Epidermal melanocyte (primary cell): ENCODE measurements at regions not wholly inside any gene's neighbourhood (a gene's known extent, or its start where the extent isn't known, plus 50 kb on each side); places are given as distances from the start of the nearest gene placed in this dataset.

Experiments used
- DNase-seq: peaks from one replicate; pipeline ENCODE4 v3.0.0; 2011; ENCODE audit warnings: low spot score; ENCODE audit not compliant: insufficient read length

GRCh38 chr10:4351723-4352413 lies 474.1 kb upstream of the AKR1E2 start:
- DNase-seq = no peak

DNA sequence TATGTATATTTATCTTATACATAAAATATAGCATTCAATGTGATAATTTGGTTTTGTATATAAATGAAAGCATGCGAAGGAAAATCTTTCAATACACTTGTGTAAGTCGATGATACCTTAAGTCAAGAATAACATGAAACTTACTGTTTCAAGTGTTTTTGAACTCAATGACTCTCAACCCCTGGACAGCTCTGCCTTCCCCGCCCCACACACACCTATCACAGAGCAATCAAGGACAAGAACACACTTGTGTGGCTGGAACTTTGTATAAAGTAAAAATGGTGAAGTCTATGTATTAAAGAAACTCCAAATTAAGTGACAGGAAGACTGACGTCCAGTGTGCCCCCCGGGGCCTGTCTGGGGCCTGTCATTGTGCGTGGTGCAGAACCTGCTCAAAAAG lies 478.6 kb upstream of the AKR1E2 start:
- DNase-seq = no peak

- DNase-seq = no peak
Observed at GRCh38 chr10:4345877-4346646, 479.9 kb upstream of the AKR1E2 start.

- DNase-seq = peak; percentile 64
Observed at GRCh38 chr10:4344492-4344994, 481.5 kb upstream of the AKR1E2 start.

- DNase-seq = no peak
Observed at GRCh38 chr10:4343873-4344272, 482.1 kb upstream of the AKR1E2 start.

DNA sequence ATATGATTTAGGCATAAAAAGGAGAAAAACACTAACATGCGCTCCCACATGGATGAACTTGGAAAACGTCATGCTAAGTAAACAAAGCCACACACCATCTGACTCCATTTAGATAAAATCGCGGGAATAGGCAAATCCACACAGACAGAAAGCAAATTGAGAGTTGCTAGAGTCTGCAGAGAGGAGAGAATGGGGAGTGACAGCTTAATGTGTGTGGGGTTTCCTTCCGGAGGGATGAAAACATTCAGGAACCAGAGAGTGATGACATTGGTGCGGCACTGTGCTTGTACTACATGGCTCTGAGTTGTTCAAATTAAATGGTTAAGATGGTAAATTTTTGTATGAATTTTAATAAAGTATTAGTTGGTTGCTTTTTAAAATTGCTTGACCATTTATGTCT lies 482.9 kb upstream of the AKR1E2 start:
- DNase-seq = no peak

GRCh38 chr10:4338768-4339167 lies 487.2 kb upstream of the AKR1E2 start:
- DNase-seq = no peak

DNA sequence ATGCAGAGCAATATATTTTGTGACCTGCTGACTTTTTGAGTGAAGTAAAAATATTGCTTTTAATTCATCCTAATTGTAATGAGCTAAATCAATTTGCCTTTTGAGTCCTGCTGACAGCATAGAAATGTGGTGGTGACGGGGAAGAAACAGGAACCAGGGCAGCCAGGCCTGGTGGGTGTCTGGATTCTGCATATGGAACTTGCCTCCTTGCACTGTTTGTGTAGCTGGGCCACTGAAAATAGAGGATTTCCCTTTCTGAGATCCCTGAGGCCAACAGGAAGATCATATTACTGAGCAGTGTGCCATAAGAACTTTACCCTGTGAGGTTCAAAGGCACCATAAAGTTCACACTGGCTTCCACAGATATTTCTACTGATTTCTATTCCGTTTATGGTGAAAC lies 488.4 kb upstream of the AKR1E2 start:
- DNase-seq = no peak

GRCh38 chr10:4334871-4335270 lies 491.1 kb upstream of the AKR1E2 start:
- no peak for DNase-seq

- no peak for DNase-seq
Observed at GRCh38 chr10:4334015-4334414, 492.0 kb upstream of the AKR1E2 start.

DNA sequence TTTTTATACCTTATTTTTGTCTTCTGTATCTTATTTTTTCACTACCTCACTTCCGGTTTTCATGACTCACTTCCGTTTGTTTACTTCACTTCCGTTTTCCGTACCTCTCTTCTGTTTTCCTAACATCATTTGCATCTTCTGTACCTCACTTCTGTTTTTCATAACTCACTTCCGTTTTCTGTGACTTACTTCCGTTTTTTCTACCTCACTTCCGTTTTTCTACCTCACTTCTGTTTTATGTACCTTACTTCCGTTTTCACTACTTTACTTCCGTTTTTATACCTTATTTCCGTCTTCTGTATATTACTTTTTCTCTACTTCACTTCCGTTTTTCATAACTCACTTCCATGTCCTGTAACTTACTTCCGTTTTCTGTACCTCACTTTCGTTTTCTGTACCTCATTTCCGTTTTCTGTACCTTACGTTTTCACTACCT lies 492.5 kb upstream of the AKR1E2 start:
- no peak for DNase-seq

- no peak for DNase-seq
Observed at GRCh38 chr10:4332764-4333458, 493.1 kb upstream of the AKR1E2 start.

DNA sequence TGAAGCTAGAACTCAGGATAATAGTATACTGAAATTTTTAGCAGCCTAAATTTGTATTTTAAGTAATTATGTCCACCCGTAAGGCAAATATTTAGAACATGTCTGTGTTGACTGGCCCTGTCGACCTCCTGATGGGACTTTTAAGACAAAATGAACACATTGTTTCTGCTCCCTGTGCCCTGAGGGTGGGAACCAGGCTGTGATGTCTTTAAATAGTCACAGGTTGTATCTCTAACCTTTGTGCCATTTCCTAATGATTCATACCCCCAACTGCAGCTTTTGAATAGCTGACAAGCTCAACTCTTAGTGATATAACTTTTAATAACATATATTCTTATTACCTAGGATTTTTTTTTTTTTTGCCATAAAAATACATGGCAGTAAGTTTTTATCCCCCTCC lies 494.9 kb upstream of the AKR1E2 start:
- no peak for DNase-seq

- no peak for DNase-seq
Observed at GRCh38 chr10:4330636-4331035, 495.4 kb upstream of the AKR1E2 start.

GRCh38 chr10:4329225-4329624 lies 496.8 kb upstream of the AKR1E2 start:
- no peak for DNase-seq

GRCh38 chr10:4326647-4327046 lies 499.4 kb upstream of the AKR1E2 start:
- no peak for DNase-seq

GRCh38 chr10:4319870-4320367 lies 506.1 kb upstream of the AKR1E2 start:
- DNase-seq = no peak

GRCh38 chr10:4316161-4316810 lies 509.7 kb upstream of the AKR1E2 start:
- peak; percentile 68 for DNase-seq

GRCh38 chr10:4315551-4315950 lies 510.5 kb upstream of the AKR1E2 start:
- DNase-seq = peak; percentile 20

GRCh38 chr10:4313051-4313450 lies 513.0 kb upstream of the AKR1E2 start:
- DNase-seq = no peak

GRCh38 chr10:4312051-4312835 lies 513.8 kb upstream of the AKR1E2 start:
- no peak for DNase-seq
